ENCODE measurements at regions not wholly inside any gene's neighbourhood (a gene's known extent, or its start where the extent isn't known, plus 50 kb on each side); places are given as distances from the start of the nearest gene placed in this dataset.

- TF ChIP-seq NR0B2 (CRISPR knock-in tag; IDR thresholded peaks at IDR 0.05) = no peak
- TF ChIP-seq HOXA7 (CRISPR knock-in tag; IDR thresholded peaks at IDR 0.05) = no peak
- TF ChIP-seq ZNF431 (CRISPR knock-in tag; IDR thresholded peaks at IDR 0.05; ENCODE audit: borderline replicate concordance, low read depth) = no peak
- peak; percentile 18; the same call in 1 of the 2 replicates for TF ChIP-seq RXRA (CRISPR knock-in tag; IDR thresholded peaks at IDR 0.05)
- no peak for TF ChIP-seq ZNF841 (CRISPR knock-in tag; IDR thresholded peaks at IDR 0.05; ENCODE audit: borderline replicate concordance)
- TF ChIP-seq ZKSCAN1 (IDR thresholded peaks at IDR 0.05; ENCODE audit: low read length) = no peak
- no peak for TF ChIP-seq PPARG (CRISPR knock-in tag; conservative IDR thresholded peaks at IDR 0.05)
- TF ChIP-seq GABPB1 (CRISPR knock-in tag; IDR thresholded peaks at IDR 0.05) = peak; percentile 61; the same call in 1 of the 2 replicates
- TF ChIP-seq ZNF768 (CRISPR knock-in tag; IDR thresholded peaks at IDR 0.05) = peak; percentile 10; the same call in 1 of the 2 replicates
These were observed 71.6 kb upstream of the GATA5 start (continued) for GRCh38 chr20:62547364-62547763.

GRCh38 chr20:62548471-62548870 lies 72.7 kb upstream of the GATA5 start:
- H3K79me2 ChIP-seq (ENCODE audit: insufficient read depth, low read length) = no peaks in the 10 kb centered on the region
- H4K20me1 ChIP-seq (ENCODE audit: insufficient read depth, low read length) = no peaks in the 10 kb centered on the region; the same call in 1 of the 2 replicates
- intact Hi-C loops (cut with micrococcal nuclease; ENCODE audit: unreplicated experiment) = no loop called here
- no peak overlapping the region for H2AFZ ChIP-seq (ENCODE audit: low read length)
- H3K9me3 ChIP-seq (ENCODE audit: low read length) = peaks cover 8% of the 10 kb centered on the region
- ChIA-PET CTCF (ENCODE audit: low intra/inter-chr PET ratio, low total read pairs) (no interaction called here), POLR2A (no interaction called here)
- no peak for ATAC-seq
- H3K9ac ChIP-seq (ENCODE audit: insufficient read depth, low read depth, low read length) = no peak overlapping the region
- no peak for FAIRE-seq
- no peaks in the 10 kb centered on the region for H3K36me3 ChIP-seq (replicated peaks in 1 of 2; ENCODE audit: control insufficient read depth in 1 of 2, insufficient read depth in 2 of 2, low read length in 2 of 2)
- H3K4me2 ChIP-seq (ENCODE audit: low read depth, low read length) = no peak overlapping the region
- TF ChIP-seq HOXD1 (CRISPR knock-in tag; IDR thresholded peaks at IDR 0.05) (no peak), RBM39 (IDR thresholded peaks at IDR 0.05; ENCODE audit: low read depth, low read length, poor library complexity, severe bottlenecking) (peak; percentile 6), THAP8 (CRISPR knock-in tag; IDR thresholded peaks at IDR 0.05; ENCODE audit: borderline replicate concordance) (no peak)
- no peak for DNase-seq (ENCODE audit: low spot score)
- in situ Hi-C loops (cut with HindIII; ENCODE audit: extremely low pct_ligation_motif_present, low pct_unique_long_range_greater_than_20kb) = no loop called here
- peaks cover 18% of the 10 kb centered on the region for H3K4me1 ChIP-seq (ENCODE audit: insufficient read depth, low read length)
- no peak overlapping the region for H3K4me3 ChIP-seq (replicated peaks in 1 of 3; ENCODE audit: insufficient read depth in 1 of 3, low read depth in 2 of 3, low read length in 3 of 3)
- WGBS (ENCODE audit: low lambda C conversion rate) = 33% methylated on average over 8 of the region's 10 CpGs
- no TSS peak for BruUV-seq (replicated peaks)
- peaks cover 51 to 66% of the 10 kb centered on the region in 2 experiments for H3K27me3 ChIP-seq (ENCODE audit: control insufficient read depth in 1 of 2, insufficient read depth in 2 of 2, low read length in 2 of 2)
- H3K27ac ChIP-seq (ENCODE audit: extremely low read length, insufficient read depth, low read length) = no peak overlapping the region

All from HepG2 (cell line).